Adrenal gland (tissue), 5 donors: ENCODE measurements at regions not wholly inside any gene's neighbourhood (a gene's known extent, or its start where the extent isn't known, plus 50 kb on each side); places are given as distances from the start of the nearest gene placed in this dataset.

Experiments
- CTCF ChIP-seq, 6 experiments: fragments of 450-650 bp in 4 of 6; fragments of 200-600 bp in 2 of 6; sonication (generic) in 1 of 6; IDR thresholded peaks; 1 replicate in 5 of 6; 2 replicates in 1 of 6; pipeline versions ENCODE4 v1.5.1 to v1.8.0; 2016 to 2021; ENCODE audit warnings: antibody characterized with exemption in 6 of 6, mild to moderate bottlenecking in 2 of 6, moderate library complexity in 1 of 6
- POLR2A ChIP-seq, 2 donors: fragments of 450-650 bp; IDR thresholded peaks; one replicate each; pipeline ENCODE4 v1.6.1; 2017; ENCODE audit warnings: antibody characterized with exemption in 2 of 2, mild to moderate bottlenecking in 2 of 2, moderate library complexity in 1 of 2
- donor health status: DM: no; HTN: no; CAD: no.

- TF ChIP-seq CTCF (IDR thresholded peaks at IDR 0.05) (no peak), POLR2A (IDR thresholded peaks at IDR 0.05) (no peak)
These were observed 558.2 kb upstream of the PRMT6 start for GRCh38 chr1:106498238-106498637.
